GM12878 (cell line): ENCODE measurements at regions not wholly inside any gene's neighbourhood (a gene's known extent, or its start where the extent isn't known, plus 50 kb on each side); places are given as distances from the start of the nearest gene placed in this dataset.

ENCODE experiments used
- ATAC-seq: fragments of 200-7000 bp; cut with Tn5 transposase; 3 replicates; pipeline ENCODE4 v1.9.1; 2020; ENCODE audit warnings: mild to moderate bottlenecking, moderate library complexity
- BruUV-seq: library from RNA; stranded (reverse); fragments of 400-500 nt; replicated peaks from 2 replicates; lab custom pipeline; 2021; lab: Mats Ljungman, UMichigan
- CTCF ChIA-PET: fragments of 300-600 bp; sonication (Branson Sonifier 250); formaldehyde crosslinking; extraction: SDS; loops from one replicate; lab custom pipeline; 2021; ENCODE audit warnings: inconsistent platforms; lab: Yijun Ruan, JAX
- POLR2A ChIA-PET: fragments of 350-600 bp; formaldehyde crosslinking; extraction: SDS; loops from one replicate; lab custom pipeline; 2021; ENCODE audit warnings: inconsistent platforms; lab: Charles Lee
- RAD21 ChIA-PET: fragments of 300-600 bp; sonication (Branson Sonifier 250); formaldehyde crosslinking; loops from one replicate; lab custom pipeline; 2023; ENCODE audit warnings: antibody characterized with exemption; ENCODE audit not compliant: unreplicated experiment; lab: Charles Lee
- SMC1A ChIA-PET: fragments of 300-600 bp; sonication (Branson Sonifier 250); formaldehyde crosslinking; loops from one replicate; lab custom pipeline; 2023; ENCODE audit not compliant: unreplicated experiment, uncharacterized antibody; lab: Charles Lee
- DNase-seq: peaks from one replicate; pipeline ENCODE4 v3.0.0-alpha.2; 2011; ENCODE audit warnings: low read depth, low spot score
- FAIRE-seq: peaks from 3 replicates; lab custom pipeline; 2011; peaks lifted over from hg19 to GRCh38; lab: Jason Lieb, UNC
- H2AFZ ChIP-seq: 2 replicates; pipeline ENCODE4 v1.6.0; 2011; ENCODE audit warnings: low read depth, low read length, control low read depth; ENCODE audit not compliant: control insufficient read depth
- H3K27ac ChIP-seq: 2 replicates; pipeline ENCODE4 v1.5.1; 2011; ENCODE audit warnings: control low read depth; ENCODE audit not compliant: control insufficient read depth, insufficient read depth
- H3K27me3 ChIP-seq, 2 experiments: replicated peaks in 1 of 2; 2 replicates each; pipeline versions ENCODE4 v1.6.0 to v1.6.1; 2011; ENCODE audit warnings: low read length in 1 of 2; ENCODE audit not compliant: control insufficient read depth in 2 of 2, insufficient read depth in 2 of 2
- H3K36me3 ChIP-seq, 2 experiments: 2 replicates each; pipeline ENCODE4 v1.5.1; 2011; ENCODE audit warnings: low read length in 1 of 2; ENCODE audit not compliant: control insufficient read depth in 2 of 2, insufficient read depth in 2 of 2
- H3K4me1 ChIP-seq: 2 replicates; pipeline ENCODE4 v1.6.1; 2011; ENCODE audit warnings: mild to moderate bottlenecking, low read length, moderate library complexity, mixed read lengths; ENCODE audit not compliant: control insufficient read depth, insufficient read depth
- H3K4me2 ChIP-seq: 2 replicates; pipeline ENCODE4 v1.6.0; 2011; ENCODE audit warnings: control low read depth; ENCODE audit not compliant: control insufficient read depth, insufficient read depth
- H3K4me3 ChIP-seq: fragments of 200-600 bp; sonication (generic); 2 replicates; pipeline ENCODE4 v1.5.1; 2016
- H3K79me2 ChIP-seq: 2 replicates; pipeline ENCODE4 v1.6.0; 2011; ENCODE audit warnings: low read length; ENCODE audit not compliant: control insufficient read depth, insufficient read depth
- H3K9ac ChIP-seq: 2 replicates; pipeline ENCODE4 v1.8.0; 2011; ENCODE audit warnings: low read length, control low read depth, mixed read lengths; ENCODE audit not compliant: control insufficient read depth, insufficient read depth
- H3K9me3 ChIP-seq: replicated peaks from 3 replicates; pipeline ENCODE4 v1.5.1; 2011; ENCODE audit warnings: mild to moderate bottlenecking, low read length; ENCODE audit not compliant: control insufficient read depth, insufficient read depth
- H4K20me1 ChIP-seq: 2 replicates; pipeline ENCODE4 v1.6.0; 2011; ENCODE audit not compliant: control insufficient read depth, insufficient read depth
- BMI1 ChIP-seq: fragments of 450-650 bp; IDR thresholded peaks from 2 replicates; pipeline ENCODE4 v1.6.1; 2016; ENCODE audit warnings: mild to moderate bottlenecking, moderate library complexity, borderline replicate concordance
- EP300 ChIP-seq, 2 experiments: fragments of 150-350 bp in 1 of 2; IDR thresholded peaks; 2 replicates each; pipeline ENCODE4 v1.6.1; 2011 to 2012; ENCODE audit warnings: low read depth in 2 of 2, low read length in 2 of 2, borderline replicate concordance in 1 of 2, improper control_type of control experiment in 1 of 2, inconsistent platforms in 1 of 2; ENCODE audit not compliant: control insufficient read depth in 1 of 2
- HDAC2 ChIP-seq: fragments of 200-600 bp; sonication (generic); IDR thresholded peaks from 2 replicates; pipeline ENCODE4 v1.6.1; 2017
- IKZF1 ChIP-seq: fragments of 450-650 bp; conservative IDR thresholded peaks from 2 replicates; pipeline ENCODE4 v1.6.1; 2017; ENCODE audit warnings: antibody characterized with exemption, mild to moderate bottlenecking
- IRF4 ChIP-seq: IDR thresholded peaks from 2 replicates; pipeline ENCODE4 v1.6.1; 2011; ENCODE audit warnings: low read depth, low read length
- JUNB ChIP-seq: IDR thresholded peaks from 2 replicates; pipeline ENCODE4 v1.6.1; 2016; ENCODE audit warnings: antibody characterized with exemption, mild to moderate bottlenecking
- JUND ChIP-seq: IDR thresholded peaks from 2 replicates; pipeline ENCODE4 v1.6.1; 2012; ENCODE audit warnings: low read depth, mild to moderate bottlenecking, low read length, improper control_type of control experiment, moderate library complexity
- MXI1 ChIP-seq: fragments of 150-350 bp; IDR thresholded peaks from 2 replicates; pipeline ENCODE4 v1.6.1; 2011; ENCODE audit warnings: low read depth, mild to moderate bottlenecking, inconsistent platforms, low read length, improper control_type of control experiment
- NFXL1 ChIP-seq: fragments of 450-650 bp; IDR thresholded peaks from 2 replicates; pipeline ENCODE4 v1.6.1; 2017; ENCODE audit warnings: antibody characterized with exemption, mild to moderate bottlenecking, borderline replicate concordance
- NFYB ChIP-seq: IDR thresholded peaks from 2 replicates; pipeline ENCODE4 v1.6.1; 2011; ENCODE audit warnings: low read depth, mild to moderate bottlenecking, low read length, improper control_type of control experiment, moderate library complexity; ENCODE audit not compliant: insufficient read depth
- PAX8 ChIP-seq: fragments of 450-650 bp; IDR thresholded peaks from 2 replicates; pipeline ENCODE4 v1.6.1; 2017; ENCODE audit warnings: mild to moderate bottlenecking, moderate library complexity
- RBBP5 ChIP-seq: fragments of 200-600 bp; sonication (generic); conservative IDR thresholded peaks from 2 replicates; pipeline ENCODE4 v1.6.1; 2016
- SMAD1 ChIP-seq: fragments of 450-650 bp; IDR thresholded peaks from 2 replicates; pipeline ENCODE4 v1.6.1; 2018; ENCODE audit warnings: mild to moderate bottlenecking, low read depth; ENCODE audit not compliant: partially characterized antibody
- TARDBP ChIP-seq: IDR thresholded peaks from 2 replicates; pipeline ENCODE4 v1.6.1; 2016; ENCODE audit warnings: borderline replicate concordance
- ZSCAN29 ChIP-seq: fragments of 450-650 bp; IDR thresholded peaks from 2 replicates; pipeline ENCODE4 v1.6.1; 2017; ENCODE audit warnings: mild to moderate bottlenecking, moderate library complexity
- WGBS: methylation state at CpG from one replicate; pipeline ENCODE4 v1.1.6; 2016; ENCODE audit warnings: low lambda C conversion rate; ENCODE audit not compliant: insufficient replicate concordance, insufficient coverage; ENCODE audit errors: missing lambda C conversion rate; 5-methylcytosine and 5-hydroxymethylcytosine counted together
- in situ Hi-C: fragments of 300-500 bp; cut with MboI; formaldehyde crosslinking; loops from 9 replicates; pipeline ENCODE4 v1.14.3; 2018; ENCODE audit warnings: mixed read lengths
- intact Hi-C: fragments of 100-400 bp; cut with micrococcal nuclease; formaldehyde crosslinking; loops from one replicate; pipeline ENCODE4 v1.14.2; 2022; ENCODE audit not compliant: unreplicated experiment

GRCh38 chr1:239016337-239016736, 370.0 kb upstream of the CHRM3 start:
- no peaks in the 10 kb centered on the region for H4K20me1 ChIP-seq
- 5% methylated on average over 2 of the region's 2 CpGs for WGBS
- no peaks in the 10 kb centered on the region for H3K36me3 ChIP-seq
- no peaks in the 10 kb centered on the region for H3K4me1 ChIP-seq
- no peak overlapping the region for H3K27ac ChIP-seq
- in situ Hi-C loops (no loop called here), intact Hi-C loops (no loop called here)
- H3K4me3 ChIP-seq = no peak overlapping the region
- H3K79me2 ChIP-seq = no peaks in the 10 kb centered on the region
- no TSS peak for BruUV-seq
- no peak for ATAC-seq
- TF ChIP-seq NFXL1 (no peak), HDAC2 (no peak), PAX8 (no peak), MXI1 (no peak), EP300 (IDR thresholded peaks at IDR 0.05; ENCODE audit: borderline replicate concordance in 1 of 2, control insufficient read depth in 1 of 2, low read depth in 2 of 2, low read length in 2 of 2) (no peak), NFYB (no peak), ZSCAN29 (no peak), BMI1 (no peak), TARDBP (no peak), RBBP5 (no peak)
- ChIA-PET SMC1A (no interaction called here), POLR2A (no interaction called here), CTCF (no interaction called here), RAD21 (no interaction called here)
- H3K9me3 ChIP-seq = no peaks in the 10 kb centered on the region
- no peak overlapping the region for H3K4me2 ChIP-seq
- FAIRE-seq = no peak
- no peak overlapping the region for H2AFZ ChIP-seq
- no peak for DNase-seq
- H3K9ac ChIP-seq = no peak overlapping the region
- H3K27me3 ChIP-seq = no peaks in the 10 kb centered on the region

- no peaks in the 10 kb centered on the region for H3K79me2 ChIP-seq
- no TSS peak for BruUV-seq
- H3K4me1 ChIP-seq = no peaks in the 10 kb centered on the region
- FAIRE-seq = no peak
- in situ Hi-C loops = no loop called here
- TF ChIP-seq IKZF1 (no peak), IRF4 (no peak), JUNB (no peak), JUND (no peak), SMAD1 (no peak)
- TF ChIP-seq, all 136 proteins: peak for 0
- no peaks in the 10 kb centered on the region for H3K36me3 ChIP-seq
- H3K4me3 ChIP-seq = no peak overlapping the region
- intact Hi-C loops = no loop called here
- WGBS = 0% methylated on average over 1 of the region's 1 CpG
- no peaks in the 10 kb centered on the region for H3K9me3 ChIP-seq
- RAD21 ChIA-PET = no interaction called here
- H3K9ac ChIP-seq = no peak overlapping the region
- no peak for DNase-seq
- CTCF ChIA-PET = no interaction called here
- no peak overlapping the region for H3K27ac ChIP-seq
- no peaks in the 10 kb centered on the region for H4K20me1 ChIP-seq
- no peak for ATAC-seq
- no peaks in the 10 kb centered on the region for H3K27me3 ChIP-seq
- no peak overlapping the region for H2AFZ ChIP-seq
- SMC1A ChIA-PET = no interaction called here
- H3K4me2 ChIP-seq = no peak overlapping the region
- POLR2A ChIA-PET = no interaction called here
These were observed 375.0 kb upstream of the CHRM3 start for GRCh38 chr1:239011382-239011781.
